ENCODE measurements at regions not wholly inside any gene's neighbourhood (a gene's known extent, or its start where the extent isn't known, plus 50 kb on each side); places are given as distances from the start of the nearest gene placed in this dataset.

GRCh38 chr10:33126742-33127141 is 168.7 kb upstream of the ITGB1 start:
- no peak for ATAC-seq
- intact Hi-C loops (cut with DNase I) = no loop called here
- Histone ChIP-seq H3K36me3 (no peaks in the 10 kb centered on the region), H3K27ac (peak overlapping the region in 9 of 10 donors; percentile 41 to 82 (median 66)), H3K4me1 (peaks cover 4 to 70% (median 24%) of the 10 kb centered on the region in 9 donors), H3K4me3 (no peak overlapping the region), H3K27me3 (no peaks in the 10 kb centered on the region), H3K9me3 (no peaks in the 10 kb centered on the region)
- WGBS, 2 donors = 89 to 92% methylated on average over 6 of the region's 6 CpGs
- TF ChIP-seq, protein P1, sequence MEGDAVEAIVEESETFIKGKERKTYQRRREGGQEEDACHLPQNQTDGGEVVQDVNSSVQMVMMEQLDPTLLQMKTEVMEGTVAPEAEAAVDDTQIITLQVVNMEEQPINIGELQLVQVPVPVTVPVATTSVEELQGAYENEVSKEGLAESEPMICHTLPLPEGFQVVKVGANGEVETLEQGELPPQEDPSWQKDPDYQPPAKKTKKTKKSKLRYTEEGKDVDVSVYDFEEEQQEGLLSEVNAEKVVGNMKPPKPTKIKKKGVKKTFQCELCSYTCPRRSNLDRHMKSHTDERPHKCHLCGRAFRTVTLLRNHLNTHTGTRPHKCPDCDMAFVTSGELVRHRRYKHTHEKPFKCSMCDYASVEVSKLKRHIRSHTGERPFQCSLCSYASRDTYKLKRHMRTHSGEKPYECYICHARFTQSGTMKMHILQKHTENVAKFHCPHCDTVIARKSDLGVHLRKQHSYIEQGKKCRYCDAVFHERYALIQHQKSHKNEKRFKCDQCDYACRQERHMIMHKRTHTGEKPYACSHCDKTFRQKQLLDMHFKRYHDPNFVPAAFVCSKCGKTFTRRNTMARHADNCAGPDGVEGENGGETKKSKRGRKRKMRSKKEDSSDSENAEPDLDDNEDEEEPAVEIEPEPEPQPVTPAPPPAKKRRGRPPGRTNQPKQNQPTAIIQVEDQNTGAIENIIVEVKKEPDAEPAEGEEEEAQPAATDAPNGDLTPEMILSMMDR (IDR thresholded peaks at IDR 0.05) = no peak
- DNase-seq = no peak

DNA sequence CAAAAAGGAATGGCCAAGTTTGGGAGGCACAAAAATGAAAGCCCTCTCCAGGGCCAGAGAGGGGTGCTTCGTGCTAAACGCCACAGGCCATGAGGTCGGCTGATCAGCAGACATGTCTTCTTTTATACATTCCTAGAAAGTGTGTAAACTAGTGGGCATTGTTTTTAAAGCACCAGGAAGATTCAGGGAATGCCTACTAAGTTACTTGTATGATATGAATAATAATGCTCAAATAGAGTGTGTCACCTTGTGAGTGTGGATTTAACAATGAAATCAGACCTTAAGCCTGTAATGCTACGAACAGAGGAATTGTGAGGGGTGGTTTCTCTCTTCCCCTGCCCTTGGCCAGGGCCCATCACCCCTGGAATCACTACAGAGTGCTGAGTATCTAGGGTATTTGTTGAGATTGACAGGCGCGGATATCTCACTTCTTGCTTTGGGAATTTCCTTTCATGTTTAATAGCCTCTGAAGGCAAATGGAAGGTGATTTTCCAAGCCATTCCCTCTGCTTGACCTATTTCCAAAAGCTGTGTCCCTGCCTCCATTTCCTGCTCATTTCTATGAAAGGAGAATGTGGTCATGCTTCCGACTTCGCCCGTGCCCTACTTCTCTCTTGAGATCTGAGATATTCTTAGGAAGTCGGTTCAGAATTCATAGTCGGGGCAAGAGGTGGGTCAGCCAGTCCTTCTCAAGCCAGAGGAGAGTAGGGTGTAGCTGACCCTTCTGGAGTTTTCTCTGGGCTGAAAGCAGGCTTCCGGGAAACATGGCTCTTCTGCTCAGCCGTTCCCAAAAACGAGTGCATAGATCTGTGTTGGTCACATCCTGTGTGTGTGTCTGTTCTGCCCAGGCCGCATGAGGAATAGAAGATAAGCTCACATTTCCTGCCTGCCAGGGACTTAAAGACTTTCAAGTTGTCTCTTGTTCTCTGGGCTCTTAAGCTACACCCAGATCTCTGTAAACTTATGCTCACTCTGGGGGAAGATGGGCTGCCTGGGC is 167.8 kb upstream of the ITGB1 start:
- ATAC-seq = peak in 7 of 8 donors; percentile 36 to 71 (median 49)
- intact Hi-C loops (cut with DNase I) = no loop called here

GRCh38 chr10:33125111-33125510 is 167.1 kb upstream of the ITGB1 start:
- intact Hi-C loops (cut with DNase I) = no loop called here
- Histone ChIP-seq H3K36me3 (no peaks in the 10 kb centered on the region), H3K9me3 (no peaks in the 10 kb centered on the region), H3K27ac (peak overlapping the region in 8 of 10 donors; percentile 41 to 82 (median 66)), H3K27me3 (no peaks in the 10 kb centered on the region), H3K4me1 (peaks cover 4 to 67% (median 24%) of the 10 kb centered on the region in 9 donors), H3K4me3 (no peak overlapping the region)
- no peak for ATAC-seq
- TF ChIP-seq, protein P1 (IDR thresholded peaks at IDR 0.05) = no peak
- WGBS, 2 donors = 71 to 80% methylated on average over 5 of the region's 5 CpGs
- DNase-seq = no peak

More for the DNA sequence above, 167.8 kb upstream of the ITGB1 start:
- H3K27ac ChIP-seq = peak overlapping the region in 9 of 10 donors; percentile 41 to 82 (median 66)
- H3K4me3 ChIP-seq = no peak overlapping the region
- TF ChIP-seq, protein P1 (IDR thresholded peaks at IDR 0.05) = no peak
- H3K4me1 ChIP-seq = peaks cover 4 to 70% (median 24%) of the 10 kb centered on the region in 9 donors
- no peaks in the 10 kb centered on the region for H3K36me3 ChIP-seq
- H3K9me3 ChIP-seq = no peaks in the 10 kb centered on the region
- no peaks in the 10 kb centered on the region for H3K27me3 ChIP-seq
- DNase-seq = peak in 1 of 2 donors; percentile 33
- WGBS, 2 donors = 54 to 66% methylated on average over 15 of the region's 15 CpGs

- H3K27me3 ChIP-seq = no peaks in the 10 kb centered on the region
- intact Hi-C loops (cut with DNase I) = no loop called here
- ATAC-seq = peak in 1 of 8 donors; percentile 32
- H3K36me3 ChIP-seq = no peaks in the 10 kb centered on the region
- no peak for DNase-seq
- no peak overlapping the region for H3K4me3 ChIP-seq
- WGBS, 2 donors = 78 to 79% methylated on average over 2 of the region's 2 CpGs
- H3K27ac ChIP-seq = peak overlapping the region in 1 of 10 donors; percentile 14
- peaks cover 4 to 54% (median 15%) of the 10 kb centered on the region in 9 donors for H3K4me1 ChIP-seq
- H3K9me3 ChIP-seq = no peaks in the 10 kb centered on the region
- TF ChIP-seq, protein P1 (IDR thresholded peaks at IDR 0.05) = no peak
These were observed 165.7 kb upstream of the ITGB1 start for GRCh38 chr10:33123680-33124079.

All from heart right ventricle (tissue), 16 donors.